ENCODE measurements at regions not wholly inside any gene's neighbourhood (a gene's known extent, or its start where the extent isn't known, plus 50 kb on each side); places are given as distances from the start of the nearest gene placed in this dataset.

GRCh38 chrX:10821293-10821692, 200.9 kb upstream of the MID1 start:
- no peak for DNase-seq (ENCODE audit: low spot score)
- TF ChIP-seq CTCF (IDR thresholded peaks at IDR 0.05; ENCODE audit: extremely low read depth, insufficient read depth, missing control alignments), result no peak
- in situ Hi-C loops (cut with MboI; ENCODE audit: low pct_unique_long_range_greater_than_20kb, low sequenced_read_pairs, unreplicated experiment), result no loop called here

DNA sequence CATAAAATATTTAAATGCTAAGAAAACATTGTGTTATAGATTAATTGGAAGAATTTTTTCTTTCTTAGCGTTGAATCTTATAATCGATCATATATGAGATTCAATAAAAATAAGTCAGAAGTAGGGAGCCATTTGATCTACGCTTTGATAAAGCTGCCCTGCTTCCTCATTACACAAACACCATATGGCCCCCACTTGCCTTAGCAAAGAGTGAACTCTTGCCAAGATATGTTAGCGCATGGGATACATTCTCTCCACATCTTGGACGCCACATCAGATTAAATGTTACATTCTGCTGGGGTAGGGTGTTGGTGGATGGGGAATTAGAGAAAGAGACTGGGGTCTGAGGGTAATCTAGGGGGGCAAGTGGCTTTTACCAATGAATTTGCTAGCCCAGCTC, 207.7 kb upstream of the MID1 start:
- in situ Hi-C loops (cut with MboI; ENCODE audit: low pct_unique_long_range_greater_than_20kb, low sequenced_read_pairs, unreplicated experiment), result no loop called here
- no peak for TF ChIP-seq CTCF (IDR thresholded peaks at IDR 0.05; ENCODE audit: extremely low read depth, insufficient read depth, missing control alignments)
- DNase-seq (ENCODE audit: low spot score), result no peak

DNA sequence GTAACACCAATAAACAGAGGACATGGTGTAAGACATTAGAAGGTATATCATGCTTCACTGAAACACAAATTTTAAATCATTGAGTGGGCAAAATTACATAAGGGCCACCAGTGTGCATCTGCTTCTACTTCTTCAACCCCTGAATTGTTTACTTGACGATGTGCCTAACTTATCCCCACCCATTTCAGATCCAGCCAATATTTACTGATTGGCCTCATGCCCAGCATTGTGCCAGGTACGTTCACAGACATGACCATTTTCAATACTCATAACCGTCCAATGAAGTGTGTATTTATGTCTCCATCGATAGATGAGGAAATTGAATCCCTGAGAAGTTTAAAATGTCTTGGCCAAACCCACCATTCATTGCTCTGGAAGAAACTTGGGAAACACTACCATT, 208.3 kb upstream of the MID1 start:
- no peak for DNase-seq (ENCODE audit: low spot score)
- TF ChIP-seq CTCF (IDR thresholded peaks at IDR 0.05; ENCODE audit: extremely low read depth, insufficient read depth, missing control alignments), result no peak
- in situ Hi-C loops (cut with MboI; ENCODE audit: low pct_unique_long_range_greater_than_20kb, low sequenced_read_pairs, unreplicated experiment), result no loop called here

- in situ Hi-C loops (cut with MboI; ENCODE audit: low pct_unique_long_range_greater_than_20kb, low sequenced_read_pairs, unreplicated experiment), result no loop called here
- DNase-seq (ENCODE audit: low spot score), result no peak
- no peak for TF ChIP-seq CTCF (IDR thresholded peaks at IDR 0.05; ENCODE audit: extremely low read depth, insufficient read depth, missing control alignments)
These were observed 211.5 kb upstream of the MID1 start for GRCh38 chrX:10831716-10832502.

- no peak for DNase-seq (ENCODE audit: low spot score)
- in situ Hi-C loops (cut with MboI; ENCODE audit: low pct_unique_long_range_greater_than_20kb, low sequenced_read_pairs, unreplicated experiment), result no loop called here
- TF ChIP-seq CTCF (IDR thresholded peaks at IDR 0.05; ENCODE audit: extremely low read depth, insufficient read depth, missing control alignments), result no peak
These were observed 213.1 kb upstream of the MID1 start for GRCh38 chrX:10833299-10834169.

- in situ Hi-C loops (cut with MboI; ENCODE audit: low pct_unique_long_range_greater_than_20kb, low sequenced_read_pairs, unreplicated experiment), result no loop called here
These were observed 221.2 kb upstream of the MID1 start for GRCh38 chrX:10841579-10841978.

More at GRCh38 chrX:10841579-10841978, 221.2 kb upstream of the MID1 start:
- DNase-seq (ENCODE audit: low spot score), result no peak
- no peak for TF ChIP-seq CTCF (IDR thresholded peaks at IDR 0.05; ENCODE audit: extremely low read depth, insufficient read depth, missing control alignments)

Data from GM13977 (cell line).